ENCODE measurements at regions not wholly inside any gene's neighbourhood (a gene's known extent, or its start where the extent isn't known, plus 50 kb on each side); places are given as distances from the start of the nearest gene placed in this dataset.

DNA sequence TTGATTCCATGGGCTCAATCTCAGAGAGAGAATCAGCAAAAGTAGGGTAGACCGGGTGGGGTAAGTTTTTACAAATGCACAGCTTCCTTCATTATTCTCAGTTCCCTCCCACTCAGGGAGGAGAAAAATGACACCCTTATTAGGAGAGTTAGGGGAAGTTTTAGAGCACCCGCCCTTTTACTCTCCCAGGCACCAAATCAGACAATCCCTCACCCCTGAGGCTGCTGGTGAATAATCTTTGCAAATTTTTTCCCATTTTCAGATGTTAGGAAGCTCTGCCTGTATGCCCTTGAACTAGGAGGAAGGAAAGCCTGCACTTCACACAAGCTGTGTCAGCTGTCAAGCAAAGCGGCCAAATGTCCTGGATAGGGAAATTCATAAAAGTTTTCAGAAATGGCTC lies 834.9 kb downstream of the GRID1 start:
- TF ChIP-seq U2AF1 (optimal IDR thresholded peaks at IDR 0.05; ENCODE audit: low read depth, low read length) (no peak), PHB (CRISPR knock-in tag; IDR thresholded peaks at IDR 0.05) (no peak), ZNF644 (tag; IDR thresholded peaks at IDR 0.05; ENCODE audit: low read depth) (no peak), SPI1 (IDR thresholded peaks at IDR 0.05; ENCODE audit: borderline replicate concordance, low read depth, low read length) (no peak), HNRNPH1 (optimal IDR thresholded peaks at IDR 0.05; ENCODE audit: low read depth, low read length) (no peak), ZEB2 (IDR thresholded peaks at IDR 0.05) (no peak), SMARCA5 (IDR thresholded peaks at IDR 0.05) (no peak), XRCC4 (IDR thresholded peaks at IDR 0.05; ENCODE audit: extremely low read depth, insufficient read depth, insufficient read length) (no peak), GABPA (tag; conservative IDR thresholded peaks at IDR 0.05; ENCODE audit: low read depth) (no peak), NONO (IDR thresholded peaks at IDR 0.05; ENCODE audit: low read depth in 2 of 2, low read length in 1 of 2) (no peak), MAZ (CRISPR knock-in tag; conservative IDR thresholded peaks at IDR 0.05 in 1 of 2, IDR thresholded peaks at IDR 0.05 in 1 of 2) (no peak), FOXJ3 (CRISPR knock-in tag; IDR thresholded peaks at IDR 0.05) (no peak)
- TF ChIP-seq, protein P1, sequence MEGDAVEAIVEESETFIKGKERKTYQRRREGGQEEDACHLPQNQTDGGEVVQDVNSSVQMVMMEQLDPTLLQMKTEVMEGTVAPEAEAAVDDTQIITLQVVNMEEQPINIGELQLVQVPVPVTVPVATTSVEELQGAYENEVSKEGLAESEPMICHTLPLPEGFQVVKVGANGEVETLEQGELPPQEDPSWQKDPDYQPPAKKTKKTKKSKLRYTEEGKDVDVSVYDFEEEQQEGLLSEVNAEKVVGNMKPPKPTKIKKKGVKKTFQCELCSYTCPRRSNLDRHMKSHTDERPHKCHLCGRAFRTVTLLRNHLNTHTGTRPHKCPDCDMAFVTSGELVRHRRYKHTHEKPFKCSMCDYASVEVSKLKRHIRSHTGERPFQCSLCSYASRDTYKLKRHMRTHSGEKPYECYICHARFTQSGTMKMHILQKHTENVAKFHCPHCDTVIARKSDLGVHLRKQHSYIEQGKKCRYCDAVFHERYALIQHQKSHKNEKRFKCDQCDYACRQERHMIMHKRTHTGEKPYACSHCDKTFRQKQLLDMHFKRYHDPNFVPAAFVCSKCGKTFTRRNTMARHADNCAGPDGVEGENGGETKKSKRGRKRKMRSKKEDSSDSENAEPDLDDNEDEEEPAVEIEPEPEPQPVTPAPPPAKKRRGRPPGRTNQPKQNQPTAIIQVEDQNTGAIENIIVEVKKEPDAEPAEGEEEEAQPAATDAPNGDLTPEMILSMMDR (IDR thresholded peaks at IDR 0.05 in 2 of 3, conservative IDR thresholded peaks at IDR 0.05 in 1 of 3; ENCODE audit: insufficient read depth in 2 of 3, low read depth in 1 of 3, low read length in 3 of 3): no peak

All from K562 (cell line).